IMR-90 (cell line): ENCODE measurements at regions not wholly inside any gene's neighbourhood (a gene's known extent, or its start where the extent isn't known, plus 50 kb on each side); places are given as distances from the start of the nearest gene placed in this dataset.
"Not testable (repeated sequence)": the region's sequence is repeated elsewhere in the genome, so short reads cannot be mapped to it uniquely, and the experiment has no call there.

Experiments used
- CHD1 ChIP-seq: IDR thresholded peaks from 2 replicates; pipeline ENCODE4 v1.6.1; 2012; ENCODE audit warnings: low read depth, low read length, improper control_type of control experiment
- CTCF ChIP-seq: conservative IDR thresholded peaks from 2 replicates; pipeline ENCODE4 v1.5.1; 2012; ENCODE audit warnings: mild to moderate bottlenecking, low read depth, low read length, improper control_type of control experiment
- FOS ChIP-seq: fragments of 150-350 bp; IDR thresholded peaks from 2 replicates; pipeline ENCODE4 v1.6.1; 2016; ENCODE audit warnings: low read depth, low read length
- MAFK ChIP-seq: IDR thresholded peaks from 2 replicates; pipeline ENCODE4 v1.6.1; 2012; ENCODE audit warnings: low read depth, low read length, improper control_type of control experiment
- NFE2L2 ChIP-seq: fragments of 150-350 bp; IDR thresholded peaks from 2 replicates; pipeline ENCODE4 v1.6.1; 2016; ENCODE audit warnings: low read depth, mild to moderate bottlenecking, low read length
- POLR2A ChIP-seq: IDR thresholded peaks from 2 replicates; pipeline ENCODE4 v1.6.1; 2012; ENCODE audit warnings: mild to moderate bottlenecking, low read depth, low read length
- RAD21 ChIP-seq: IDR thresholded peaks from 2 replicates; pipeline ENCODE4 v1.6.1; 2012; ENCODE audit warnings: low read length, improper control_type of control experiment
- RFX5 ChIP-seq: IDR thresholded peaks from 2 replicates; pipeline ENCODE4 v1.8.0; 2012; ENCODE audit warnings: low read depth, mild to moderate bottlenecking, low read length, moderate library complexity

- TF ChIP-seq CTCF, POLR2A, RAD21, FOS, MAFK, RFX5, CHD1, NFE2L2: not testable (repeated sequence)
Observed at GRCh38 chrY:26322756-26323155, 700.8 kb downstream of the CDY1 start.
